ENCODE measurements at regions not wholly inside any gene's neighbourhood (a gene's known extent, or its start where the extent isn't known, plus 50 kb on each side); places are given as distances from the start of the nearest gene placed in this dataset.

- no peak for DNase-seq (ENCODE audit: low read depth in 3 of 3)
Observed at GRCh38 chr1:234778221-234779159, 168.5 kb upstream of the IRF2BP2 start.

GRCh38 chr1:234777856-234778220 lies 167.9 kb upstream of the IRF2BP2 start:
- DNase-seq (ENCODE audit: low read depth in 3 of 3): no peak

GRCh38 chr1:234776876-234777855 lies 167.2 kb upstream of the IRF2BP2 start:
- DNase-seq (ENCODE audit: low read depth in 3 of 3): no peak

GRCh38 chr1:234776256-234776875 lies 166.4 kb upstream of the IRF2BP2 start:
- no peak for DNase-seq (ENCODE audit: low read depth in 3 of 3)

- peak in 1 of 3 experiments; percentile 19 for DNase-seq (ENCODE audit: low read depth in 3 of 3)
Observed at GRCh38 chr1:234775477-234776246, 165.7 kb upstream of the IRF2BP2 start.

GRCh38 chr1:234774971-234775370 lies 165.0 kb upstream of the IRF2BP2 start:
- no peak for DNase-seq (ENCODE audit: low read depth in 3 of 3)

GRCh38 chr1:234773936-234774677 lies 164.1 kb upstream of the IRF2BP2 start:
- DNase-seq (ENCODE audit: low read depth in 3 of 3): no peak

- peak; percentile 73 to 87 (median 86) for DNase-seq (ENCODE audit: low read depth in 3 of 3)
Observed at GRCh38 chr1:234772345-234773147, 162.6 kb upstream of the IRF2BP2 start.

GRCh38 chr1:234771642-234772344 lies 161.8 kb upstream of the IRF2BP2 start:
- DNase-seq (ENCODE audit: low read depth in 3 of 3): no peak

- no peak for DNase-seq (ENCODE audit: low read depth in 3 of 3)
Observed at GRCh38 chr1:234770924-234771540, 161.1 kb upstream of the IRF2BP2 start.

- no peak for DNase-seq (ENCODE audit: low read depth in 3 of 3)
Observed at GRCh38 chr1:234769986-234770795, 160.2 kb upstream of the IRF2BP2 start.

GRCh38 chr1:234769284-234769985 lies 159.5 kb upstream of the IRF2BP2 start:
- DNase-seq (ENCODE audit: low read depth in 3 of 3): no peak

- DNase-seq (ENCODE audit: low read depth in 3 of 3): peak; percentile 37 to 59 (median 39)
Observed at GRCh38 chr1:234768569-234769283, 158.7 kb upstream of the IRF2BP2 start.

- peak in 1 of 3 experiments; percentile 27 for DNase-seq (ENCODE audit: low read depth in 3 of 3)
Observed at GRCh38 chr1:234768171-234768568, 158.2 kb upstream of the IRF2BP2 start.

- no peak for DNase-seq (ENCODE audit: low read depth in 3 of 3)
Observed at GRCh38 chr1:234765672-234766071, 155.7 kb upstream of the IRF2BP2 start.

GRCh38 chr1:234765181-234765580 lies 155.2 kb upstream of the IRF2BP2 start:
- DNase-seq (ENCODE audit: low read depth in 3 of 3): no peak
